Ecto neural progenitor cell (in vitro differentiated cells): ENCODE measurements at regions not wholly inside any gene's neighbourhood (a gene's known extent, or its start where the extent isn't known, plus 50 kb on each side); places are given as distances from the start of the nearest gene placed in this dataset.
"Not testable (repeated sequence)": the region's sequence is repeated elsewhere in the genome, so short reads cannot be mapped to it uniquely, and the experiment has no call there.

Experiments used
- DNase-seq: peaks from one replicate; pipeline ENCODE4 v3.0.0-alpha.2; 2018; ENCODE audit warnings: low spot score

DNA sequence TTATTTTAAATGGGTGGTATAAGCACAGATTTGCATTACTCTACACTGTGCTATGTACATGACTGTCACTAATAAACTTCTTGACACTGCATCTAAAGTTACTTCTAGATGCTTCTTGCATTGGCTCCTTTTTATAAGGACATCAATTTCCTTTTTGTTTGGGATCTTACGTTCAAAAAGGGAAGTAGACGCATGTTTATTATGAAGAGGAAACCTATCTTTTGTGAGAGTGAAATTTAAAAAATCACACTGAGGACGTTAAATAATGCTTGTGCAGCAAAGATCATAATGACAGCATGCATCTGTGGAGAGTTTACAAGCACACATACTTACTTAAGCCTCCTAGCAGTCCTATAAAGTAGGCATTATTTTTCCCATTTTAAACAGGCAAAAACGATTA is 479.5 kb downstream of the CD83 start:
- no peak for DNase-seq

DNA sequence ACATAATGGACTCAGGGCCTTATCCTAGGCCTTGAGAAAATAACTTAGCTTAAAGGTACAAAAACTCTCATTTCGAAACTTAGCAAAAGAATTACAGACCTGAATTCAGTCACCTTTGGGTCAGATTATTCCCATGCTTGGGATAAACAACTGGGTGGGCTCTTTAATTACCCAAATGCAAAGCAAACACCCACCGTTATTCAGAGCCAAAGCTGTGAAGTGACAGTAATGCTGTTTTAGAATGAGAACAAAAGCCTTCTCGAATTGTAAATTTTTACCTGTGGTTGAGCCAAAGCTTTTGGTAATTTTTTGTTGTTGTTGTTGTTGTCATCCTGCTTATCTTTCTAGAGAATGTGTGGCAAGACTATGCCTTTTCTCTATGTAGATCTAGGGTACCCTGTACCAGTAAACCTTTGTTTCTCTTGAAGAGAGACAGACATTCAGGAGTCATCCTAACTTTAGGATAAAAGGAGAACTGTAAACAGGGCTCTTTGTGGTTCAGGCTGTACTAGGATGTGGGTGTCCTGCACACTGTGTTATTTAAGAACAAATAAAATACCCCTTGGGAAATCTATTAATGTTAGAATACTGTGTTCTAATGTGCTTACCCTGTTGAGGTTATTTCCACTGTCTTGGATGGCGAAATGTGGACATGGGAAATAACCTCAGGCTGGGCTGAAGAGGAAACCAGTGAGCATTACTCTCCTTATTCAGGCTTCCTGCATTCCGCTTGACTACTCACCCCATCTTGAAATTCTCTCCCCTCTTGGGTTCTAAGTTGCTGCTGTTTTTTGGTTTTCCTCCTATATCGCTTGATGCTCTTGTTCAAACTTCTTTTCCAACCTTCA is 480.7 kb downstream of the CD83 start:
- DNase-seq, result peak; percentile 10

DNA sequence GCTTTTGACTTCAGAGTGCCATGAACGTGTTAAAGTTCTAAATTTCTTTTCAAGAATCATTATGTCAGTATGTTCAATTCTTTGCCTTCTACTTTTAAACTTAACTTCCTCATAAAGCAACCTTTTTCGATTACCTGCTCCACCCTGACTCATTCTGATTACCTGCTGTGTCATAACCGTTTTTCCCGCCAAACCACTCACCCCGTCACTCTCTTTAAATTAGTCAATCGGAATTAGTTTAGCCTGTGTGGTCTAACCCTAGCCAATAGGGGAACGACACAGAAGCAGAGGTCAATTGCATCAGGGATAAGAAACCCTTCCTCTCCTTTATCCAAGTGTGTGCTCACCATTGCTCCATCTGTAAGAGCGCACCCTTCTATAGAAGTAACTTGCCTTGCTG is 482.7 kb downstream of the CD83 start:
- not testable (repeated sequence) for DNase-seq

DNA sequence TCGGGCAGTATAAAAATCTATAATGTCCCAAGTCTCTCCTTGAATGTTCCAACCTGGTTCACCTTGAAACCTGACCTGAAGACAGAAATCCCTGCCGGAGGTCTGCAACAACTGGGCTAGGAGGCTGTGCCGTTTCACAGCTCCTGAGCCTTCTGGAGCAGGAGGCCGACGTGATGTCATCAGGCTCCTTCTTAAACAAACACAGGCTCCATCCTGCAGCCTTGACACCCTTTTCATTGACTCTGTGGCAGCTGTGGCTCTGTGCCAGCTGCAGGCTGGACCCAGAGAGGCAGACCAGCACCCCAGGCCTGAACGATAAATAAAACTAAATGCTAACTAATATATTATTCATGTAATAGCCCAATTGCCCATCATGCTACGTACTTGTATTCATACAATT is 483.9 kb downstream of the CD83 start:
- no peak for DNase-seq

DNA sequence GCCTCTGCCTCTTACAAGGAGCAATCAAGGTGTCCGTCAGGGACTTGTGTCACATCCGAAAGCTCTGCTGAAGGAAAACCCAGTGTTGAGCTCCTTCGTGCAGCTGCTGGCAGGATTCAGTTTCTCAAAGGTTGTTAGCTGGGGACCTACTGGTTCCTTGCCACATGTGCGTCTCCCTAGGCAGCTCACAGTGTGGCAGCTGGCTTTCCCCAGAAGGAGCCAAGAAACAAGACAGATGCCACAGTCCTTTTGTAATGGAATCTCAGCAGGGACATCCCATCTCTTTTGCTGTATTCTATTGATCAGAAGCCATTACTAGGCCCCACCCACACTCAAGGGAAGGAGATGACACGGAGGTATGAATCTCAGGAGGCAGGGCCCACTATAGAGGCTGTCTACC is 488.8 kb downstream of the CD83 start:
- no peak for DNase-seq

DNA sequence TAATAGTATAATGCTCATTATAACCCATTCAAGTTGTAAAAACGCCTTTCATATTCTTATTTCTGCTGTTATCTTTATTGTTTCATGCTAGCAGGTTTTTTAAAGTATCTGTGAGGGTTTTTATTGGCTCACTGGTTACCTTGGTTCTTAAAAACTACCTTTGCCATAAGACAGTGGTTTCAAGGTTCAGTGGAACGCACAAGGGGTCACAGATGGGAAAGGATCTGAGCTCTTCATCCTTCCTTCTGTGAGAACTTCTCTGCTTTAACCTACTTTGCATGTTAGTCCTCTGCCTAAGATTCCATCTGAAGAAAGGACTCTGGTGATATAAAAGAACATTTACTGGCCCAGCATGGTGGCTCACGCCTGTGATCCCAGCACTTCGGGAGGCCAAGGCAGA is 492.6 kb downstream of the CD83 start:
- DNase-seq, result no peak

DNA sequence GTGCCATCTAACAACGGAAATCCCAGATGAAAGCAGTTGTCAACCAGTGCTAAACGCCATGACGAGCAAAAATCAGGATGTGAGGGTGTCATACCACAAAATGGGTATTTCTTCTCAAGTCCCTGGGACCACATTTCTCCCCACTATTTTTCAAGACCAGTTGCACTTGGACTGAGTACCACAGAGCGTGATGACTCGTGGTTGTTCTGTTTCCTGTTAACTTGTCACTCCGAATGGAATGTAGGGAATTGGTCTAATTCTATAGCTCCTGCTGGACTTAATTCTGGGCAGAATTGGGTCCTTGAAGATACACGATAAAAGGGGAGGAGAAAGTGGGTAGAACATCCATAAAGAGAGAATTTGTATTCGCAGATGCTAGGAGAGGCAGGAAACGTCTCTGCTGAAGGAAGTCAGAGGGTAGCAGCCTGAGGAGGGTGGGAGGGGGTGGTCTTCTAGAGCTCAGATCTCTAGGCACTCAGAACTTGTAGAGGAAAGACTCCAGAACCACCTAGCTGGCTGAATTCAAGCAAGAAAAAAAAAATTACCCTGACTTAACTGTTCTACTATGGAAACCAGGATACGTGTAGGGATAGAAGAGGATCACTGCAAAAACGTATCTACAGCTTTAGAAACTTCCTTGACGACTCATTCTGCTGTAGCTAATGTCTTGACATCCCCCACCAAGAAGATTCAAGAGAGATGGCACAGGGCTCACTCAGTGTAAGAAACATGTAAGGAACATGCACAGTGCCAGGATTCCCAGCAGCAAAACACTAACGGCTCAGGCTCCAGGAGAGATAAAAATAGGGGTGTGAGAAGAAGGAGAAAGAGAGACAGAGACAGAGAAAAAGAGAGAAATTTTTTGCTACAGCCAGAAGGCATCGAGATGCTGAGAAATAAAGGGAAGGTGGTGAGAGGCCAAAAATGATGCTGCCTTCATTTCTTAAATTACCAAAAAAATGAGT is 494.7 kb downstream of the CD83 start:
- DNase-seq, result no peak

DNA sequence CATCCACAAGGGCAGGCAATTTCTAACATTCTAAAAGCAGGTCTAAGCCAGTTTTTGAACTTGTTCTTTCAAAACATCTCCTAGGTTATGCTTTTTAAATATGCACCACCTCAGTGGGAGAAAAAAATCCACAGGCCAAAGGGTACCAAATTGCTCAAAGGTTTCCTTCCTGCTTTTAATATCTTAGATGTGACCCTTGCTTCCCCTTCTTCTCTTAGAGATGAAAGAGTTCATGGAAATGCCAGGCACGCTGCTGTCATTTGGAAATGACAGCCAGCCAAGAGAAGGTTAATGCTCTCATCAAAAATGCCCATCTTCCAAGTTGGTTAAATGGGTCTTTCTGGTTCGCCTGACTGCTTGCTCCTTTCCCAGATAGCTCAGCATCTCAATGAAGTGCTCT is 497.1 kb downstream of the CD83 start:
- DNase-seq, result no peak

DNA sequence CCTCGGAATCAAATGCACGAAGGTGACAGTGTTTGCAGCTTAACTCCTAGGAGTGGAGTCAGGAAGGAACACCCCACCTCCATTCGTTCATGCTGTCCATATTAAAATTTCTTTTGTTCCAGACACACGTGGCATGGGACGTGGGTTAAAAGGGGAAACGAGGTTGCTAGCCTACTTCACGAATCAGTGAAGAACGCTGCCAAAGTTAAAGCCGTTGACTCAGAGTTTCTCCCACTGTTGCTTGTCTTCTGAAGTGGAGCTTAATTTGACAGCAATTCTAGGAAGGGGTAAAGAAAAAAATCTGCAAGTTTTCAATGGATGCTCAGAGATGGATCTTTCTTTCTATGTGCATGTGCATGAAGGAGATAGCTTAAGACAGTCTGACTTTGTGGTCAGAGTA is 499.1 kb downstream of the CD83 start:
- no peak for DNase-seq

DNA sequence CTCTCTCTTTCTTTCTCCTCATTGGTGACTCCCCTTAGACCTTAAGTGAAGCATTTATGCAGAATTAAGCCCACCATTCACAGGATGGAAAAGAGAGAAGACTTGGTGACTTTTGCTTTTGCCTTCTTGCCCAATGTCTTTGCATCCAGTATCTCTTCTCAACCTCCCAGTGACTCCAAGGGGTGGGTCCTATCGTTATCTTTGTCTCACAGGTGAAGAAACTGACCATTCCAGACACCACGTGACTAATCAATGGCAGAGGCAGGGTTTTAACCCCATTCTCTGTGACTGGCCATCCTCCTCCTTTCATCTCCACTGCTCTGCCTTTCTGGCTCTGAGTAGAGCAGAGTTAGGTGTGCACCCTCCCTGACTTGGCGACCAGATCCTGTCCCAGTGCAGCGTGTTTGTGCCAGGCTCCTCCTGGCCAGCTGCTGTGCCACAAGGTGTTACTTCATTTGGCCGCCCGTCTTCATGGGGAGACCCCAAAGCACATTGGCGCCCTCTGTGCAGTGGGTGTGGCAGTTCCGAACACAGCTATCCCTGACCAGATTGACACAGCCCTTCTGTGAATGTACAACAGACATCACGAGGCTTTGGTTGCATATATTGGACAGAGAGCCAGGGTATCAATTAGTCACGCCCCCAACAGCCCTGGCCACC is 501.3 kb downstream of the CD83 start:
- no peak for DNase-seq

DNA sequence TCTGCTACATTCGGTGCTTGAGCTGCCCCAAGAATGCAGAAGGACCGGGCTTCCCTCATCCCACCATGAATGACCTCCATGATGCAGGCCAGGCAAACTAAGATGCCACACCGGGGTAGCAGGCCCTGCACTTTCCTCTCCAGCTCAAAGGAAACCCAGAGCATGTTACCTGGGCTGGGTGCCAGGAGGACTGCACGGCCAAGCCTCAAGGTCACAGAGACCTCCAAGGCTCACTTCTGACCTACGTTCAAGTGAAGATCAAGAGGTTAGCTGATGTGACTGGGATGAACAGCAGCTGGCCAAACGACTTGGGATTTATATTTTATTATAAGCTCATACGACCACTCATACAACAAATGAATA is 501.8 kb downstream of the CD83 start:
- no peak for DNase-seq

DNA sequence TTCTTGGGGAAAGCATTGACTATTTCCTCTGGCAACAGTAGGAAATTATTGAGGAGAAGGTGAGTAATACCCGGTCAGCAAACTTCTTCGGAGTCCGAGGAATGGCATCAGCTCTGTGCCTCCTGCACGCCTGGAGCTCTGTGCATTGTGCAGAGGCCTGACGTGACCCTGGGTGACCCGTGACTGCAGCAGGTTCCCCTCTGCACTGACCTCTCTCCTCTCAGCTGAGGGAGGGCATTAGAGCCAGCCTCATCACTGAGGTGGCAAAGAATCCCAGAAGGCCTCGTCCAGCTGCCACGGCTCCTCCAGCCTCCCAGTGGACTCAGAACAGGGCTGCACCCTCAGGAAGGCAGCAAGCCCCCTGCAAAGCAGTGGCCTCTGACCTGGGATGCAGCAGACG is 502.9 kb downstream of the CD83 start:
- peak; percentile 68 for DNase-seq

DNA sequence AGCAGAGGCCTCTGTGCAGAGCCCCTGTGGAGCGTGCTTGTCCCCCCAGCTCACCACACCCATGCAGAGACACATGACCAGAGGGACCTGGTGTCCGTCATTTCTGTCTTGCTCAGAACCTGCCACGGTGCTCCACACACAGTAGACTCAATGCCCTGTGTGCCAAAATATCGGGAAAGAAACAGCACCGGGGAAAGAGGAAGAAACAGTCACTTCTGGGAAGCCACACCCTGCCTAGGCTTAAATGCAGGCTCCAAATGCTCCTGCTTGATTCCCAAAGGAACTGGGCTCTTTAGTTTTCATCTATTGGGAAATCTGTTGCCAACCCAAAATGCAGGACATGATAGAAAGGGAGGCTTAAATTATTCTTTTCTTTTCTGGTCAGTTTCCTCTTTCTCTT is 503.9 kb downstream of the CD83 start:
- no peak for DNase-seq

DNA sequence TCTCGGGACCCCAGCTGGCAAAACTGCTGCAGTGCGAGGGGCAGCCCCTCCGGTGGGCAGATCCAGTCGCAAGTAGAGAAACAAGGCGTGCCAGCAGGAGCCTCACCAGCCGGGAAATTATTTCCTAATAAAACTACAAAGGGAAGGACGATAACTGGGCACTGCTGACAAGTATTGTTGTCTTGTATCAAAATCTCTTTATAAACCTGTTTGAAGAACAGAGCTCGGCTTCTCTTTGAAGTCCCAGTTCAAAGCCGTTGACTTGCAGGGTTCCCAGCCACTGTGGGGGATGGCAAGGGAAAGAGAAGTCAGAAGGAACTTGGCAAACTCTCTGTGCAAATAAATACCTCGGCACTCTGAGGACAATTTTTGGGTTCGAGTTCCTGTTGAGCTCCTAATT is 504.5 kb downstream of the CD83 start:
- no peak for DNase-seq

DNA sequence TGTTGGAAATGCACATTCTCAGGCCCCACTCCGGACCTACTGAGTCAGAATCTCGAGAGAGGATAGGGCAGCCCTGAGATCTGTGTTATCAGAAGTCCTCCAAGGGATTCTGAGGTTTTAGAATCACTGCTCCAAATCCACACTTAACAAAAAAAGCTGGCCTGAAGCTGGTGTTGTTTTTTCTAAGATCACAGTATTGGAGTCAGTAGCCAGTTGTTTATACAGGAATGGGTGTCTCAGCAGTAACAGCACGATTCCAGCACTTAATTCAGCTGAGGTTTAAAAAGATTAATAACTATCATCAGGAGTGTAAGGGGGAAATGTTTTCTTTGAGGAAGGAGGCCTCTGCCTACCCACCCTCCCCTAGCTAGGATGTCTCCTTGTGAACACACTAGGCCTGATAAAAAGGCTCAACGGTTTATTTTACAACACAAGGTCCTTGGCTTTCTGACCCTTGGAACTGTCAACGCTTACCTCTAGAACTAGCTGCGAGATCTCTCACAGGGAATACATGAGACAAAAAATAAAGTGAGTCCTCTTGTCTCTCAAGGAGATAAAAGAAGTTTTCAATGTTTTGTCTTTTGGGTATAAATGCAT is 505.4 kb downstream of the CD83 start:
- no peak for DNase-seq

DNA sequence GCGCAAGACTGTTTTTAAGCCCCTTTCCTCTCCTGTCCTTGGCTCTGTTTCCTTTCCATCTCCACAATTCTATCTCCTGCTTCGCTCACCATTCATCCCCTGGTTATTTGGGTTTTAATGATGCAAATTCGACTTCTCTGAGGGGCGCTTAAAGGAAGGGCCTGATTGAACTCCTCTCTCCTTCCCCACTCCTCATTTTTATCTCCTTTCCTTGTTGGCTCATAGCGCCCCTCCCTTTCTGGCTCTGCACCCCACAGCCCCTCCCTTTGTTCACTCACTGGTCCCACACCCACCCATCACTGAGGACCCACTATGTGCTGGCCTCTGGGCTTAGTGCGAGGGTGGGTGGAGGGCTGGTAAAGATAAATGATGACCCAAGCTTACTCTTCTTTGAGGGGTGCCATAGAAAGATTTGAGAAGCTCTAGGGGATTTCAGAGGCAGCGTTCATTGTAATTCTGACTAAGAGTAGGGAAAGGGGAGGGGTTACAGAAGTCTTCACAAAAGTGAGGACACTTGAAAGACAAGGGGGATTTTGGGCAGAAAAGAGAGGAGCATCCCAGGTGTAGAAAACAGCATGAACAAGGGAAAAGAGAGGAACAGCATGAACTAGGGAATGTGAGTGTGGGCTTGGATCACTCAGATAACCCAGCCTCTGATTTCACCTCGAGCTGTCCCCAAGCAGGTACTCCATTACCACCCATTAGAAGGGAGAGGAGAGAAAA is 507.8 kb downstream of the CD83 start:
- no peak for DNase-seq

DNA sequence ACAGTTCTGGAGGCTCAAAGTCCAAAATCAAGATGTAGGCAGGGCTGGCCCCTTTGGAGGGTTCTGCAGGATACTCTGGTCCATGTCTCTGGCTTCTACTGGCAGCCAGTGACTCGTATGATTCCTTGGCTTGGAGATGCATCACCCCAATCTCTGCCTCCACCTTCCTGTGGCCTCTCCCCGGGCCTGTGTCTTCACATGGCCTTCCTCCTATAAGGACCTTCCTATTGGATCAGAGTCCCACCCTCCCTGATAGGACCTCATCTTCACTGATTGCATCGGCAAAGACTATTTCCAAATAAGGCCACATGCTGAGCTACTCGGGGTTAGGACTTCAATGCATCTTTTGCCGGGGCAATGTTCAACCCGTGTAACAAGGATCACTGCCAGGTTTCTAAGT is 509.0 kb downstream of the CD83 start:
- no peak for DNase-seq

DNA sequence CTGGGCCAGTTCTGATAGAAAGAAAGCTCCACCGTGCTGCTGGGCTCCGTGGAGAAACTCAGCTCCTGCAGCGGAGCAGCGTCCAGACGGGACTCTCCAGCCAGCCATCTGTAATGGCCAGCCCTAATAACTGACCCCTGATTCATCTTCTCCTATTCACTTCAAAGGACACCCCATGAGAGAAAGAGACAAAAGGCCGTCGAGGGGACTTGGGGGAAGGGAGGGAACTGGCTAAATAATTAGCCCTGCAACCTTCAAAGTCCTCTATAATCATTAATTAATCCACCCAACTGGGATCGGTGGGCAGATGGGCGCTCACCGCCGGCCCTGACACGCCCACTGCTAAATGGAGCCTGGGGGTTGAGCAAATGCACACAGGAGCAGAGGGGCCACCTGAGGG is 512.4 kb downstream of the CD83 start:
- no peak for DNase-seq

DNA sequence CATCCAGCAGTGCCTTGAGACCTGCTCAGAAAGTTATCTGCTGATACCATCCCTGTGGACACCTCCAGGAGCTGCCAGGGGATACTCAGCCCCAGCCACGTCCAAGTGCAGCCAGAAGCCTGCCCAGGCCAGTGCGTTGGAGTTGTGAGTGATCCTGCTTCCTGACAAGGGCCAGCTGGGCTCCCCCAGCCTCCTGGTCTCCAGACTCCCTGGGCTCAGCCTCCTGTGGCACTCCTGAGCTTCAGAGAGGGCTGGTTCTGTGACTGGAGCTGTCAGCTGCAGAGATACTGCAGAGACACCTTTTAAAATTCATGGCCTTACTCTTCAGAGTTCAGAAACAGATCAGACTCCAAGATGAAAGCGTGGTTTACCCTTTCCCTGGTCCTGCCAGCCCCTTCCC is 515.9 kb downstream of the CD83 start:
- no peak for DNase-seq

DNA sequence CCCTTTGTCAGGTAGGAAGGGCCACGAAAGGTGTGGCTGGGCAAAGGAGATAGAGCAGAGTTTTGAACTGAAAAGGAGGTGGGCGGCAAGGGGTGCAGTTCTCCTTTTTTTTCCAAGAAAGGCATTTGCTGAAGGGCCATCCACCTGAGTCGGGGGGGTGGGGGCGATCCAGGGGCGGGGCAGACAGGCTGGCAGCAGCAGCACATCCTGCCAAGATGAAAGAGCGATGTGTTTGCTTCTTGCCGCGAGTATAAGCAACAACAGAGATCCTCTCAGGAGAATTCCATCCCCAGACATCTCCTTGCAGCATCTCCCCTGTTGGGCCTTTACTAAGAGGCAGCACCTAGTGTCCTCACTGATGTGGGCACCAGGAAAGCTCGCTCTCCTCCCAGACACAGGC is 516.5 kb downstream of the CD83 start:
- no peak for DNase-seq

DNA sequence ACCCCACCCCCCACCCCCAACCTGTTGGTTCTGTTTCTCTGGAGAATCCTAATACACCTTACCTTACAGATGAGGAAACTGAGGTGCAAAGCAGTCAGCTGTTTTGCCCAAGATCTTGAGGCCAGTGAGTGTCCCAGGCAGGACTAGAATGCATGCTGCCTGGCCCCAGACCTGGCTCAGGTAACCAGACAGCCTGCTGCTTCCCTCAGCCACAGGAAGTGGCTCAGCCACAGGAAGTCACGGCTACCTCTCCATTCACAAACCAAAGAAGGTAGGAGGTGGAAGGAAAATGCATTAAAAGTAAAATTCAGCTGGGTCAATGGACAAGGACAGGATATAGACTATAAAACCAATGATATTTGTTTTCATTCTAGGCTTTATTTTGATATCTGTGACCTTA is 517.6 kb downstream of the CD83 start:
- no peak for DNase-seq
